ENCODE measurements at regions not wholly inside any gene's neighbourhood (a gene's known extent, or its start where the extent isn't known, plus 50 kb on each side); places are given as distances from the start of the nearest gene placed in this dataset.

- H3K27ac ChIP-seq (ENCODE audit: extremely low read depth, low read depth, low read length), result no peak overlapping the region
- no peak overlapping the region for H3K4me2 ChIP-seq (ENCODE audit: insufficient read depth, low read length)
- no TSS peak for BruUV-seq (replicated peaks)
- intact Hi-C loops (cut with micrococcal nuclease), result loop anchor here (2.0 kb wide), 1 partner anchor 849 kb away; no protein-coding TSS in a partner anchor
- H3K9me3 ChIP-seq (replicated peaks; ENCODE audit: control insufficient read depth, insufficient read depth, low read depth, low read length), result no peaks in the 10 kb centered on the region
- no peaks in the 10 kb centered on the region for H3K9me1 ChIP-seq (ENCODE audit: control insufficient read depth, insufficient read depth, low read length)
- ATAC-seq, result no peak
- no peak for DNase-seq (ENCODE audit: extremely low read depth in 1 of 4, low spot score in 3 of 4)
- no peaks in the 10 kb centered on the region for H3K27me3 ChIP-seq (ENCODE audit: control insufficient read depth in 2 of 2, insufficient read depth in 2 of 2, low read length in 2 of 2)
- H3K36me3 ChIP-seq (ENCODE audit: control insufficient read depth, insufficient read depth, low read length), result no peaks in the 10 kb centered on the region
- H3K79me2 ChIP-seq (ENCODE audit: control insufficient read depth, insufficient read depth, low read length), result no peaks in the 10 kb centered on the region
- no peaks in the 10 kb centered on the region for H3K4me1 ChIP-seq (replicated peaks in 1 of 2; ENCODE audit: control insufficient read depth in 2 of 2, insufficient read depth in 2 of 2, low read length in 2 of 2)
- H3K4me3 ChIP-seq, result no peak overlapping the region
- in situ Hi-C loops (cut with MboI), result no loop called here
- TF ChIP-seq MAFF (IDR thresholded peaks at IDR 0.05; ENCODE audit: low read length) (peak; percentile 58; the same call in 1 of the 2 replicates), C11orf30 (IDR thresholded peaks at IDR 0.05; ENCODE audit: low read depth) (peak; percentile 68), ZNF316 (IDR thresholded peaks at IDR 0.05) (peak; percentile 90), NR2C1 (IDR thresholded peaks at IDR 0.05) (no peak), NR2C1 (tag; IDR thresholded peaks at IDR 0.05) (no peak), MAFG (tag; conservative IDR thresholded peaks at IDR 0.05) (peak; percentile 65; the same call in 1 of the 2 replicates), BRCA1 (IDR thresholded peaks at IDR 0.05) (no peak), BRCA1 (CRISPR knock-in tag; IDR thresholded peaks at IDR 0.05) (no peak), CBX1 (IDR thresholded peaks at IDR 0.05; ENCODE audit: low read depth) (no peak), CTBP1 (IDR thresholded peaks at IDR 0.05; ENCODE audit: borderline replicate concordance) (no peak), ZNF347 (CRISPR knock-in tag; IDR thresholded peaks at IDR 0.05; ENCODE audit: low read depth) (no peak), BHLHE40 (IDR thresholded peaks at IDR 0.05; ENCODE audit: low read length) (no peak), MAFK (IDR thresholded peaks at IDR 0.05; ENCODE audit: low read length) (0 out of 2 replicates have a peak, but pooled peaks have one; percentile 40), TBP (optimal IDR thresholded peaks at IDR 0.05; ENCODE audit: low read depth, low read length) (no peak), CCAR2 (IDR thresholded peaks at IDR 0.05; ENCODE audit: low read depth, low read length) (no peak)
- ChIA-PET CTCF (ENCODE audit: low intra/inter-chr PET ratio) (no interaction called here), POLR2A (no interaction called here)
- no peak overlapping the region for H3K9ac ChIP-seq (ENCODE audit: insufficient read depth in 1 of 2, low read depth in 2 of 2, low read length in 2 of 2)
- no peaks in the 10 kb centered on the region for H4K20me1 ChIP-seq (replicated peaks; ENCODE audit: control insufficient read depth, insufficient read depth, low read length)
- no peak overlapping the region for H2AFZ ChIP-seq (ENCODE audit: low read depth, low read length)
- no peak for FAIRE-seq
Measured at GRCh38 chr1:198463709-198464108, 76.8 kb downstream of the ATP6V1G3 start.
